Hepatocyte (in vitro differentiated cells): ENCODE measurements at regions not wholly inside any gene's neighbourhood (a gene's known extent, or its start where the extent isn't known, plus 50 kb on each side); places are given as distances from the start of the nearest gene placed in this dataset.
A peak's percentile ranks its signal among the peaks of the same experiment; 100 is the strongest.
"Not testable (repeated sequence)": the region's sequence is repeated elsewhere in the genome, so short reads cannot be mapped to it uniquely, and the experiment has no call there.

Experiments used
- EZH2 ChIP-seq: fragments of 200-600 bp; sonication (generic); IDR thresholded peaks from 2 replicates; pipeline ENCODE4 v1.6.1; 2016; ENCODE audit warnings: antibody characterized with exemption, mild to moderate bottlenecking, borderline replicate concordance
- TF ChIP-seq, protein P1 (sequence below): fragments of 200-600 bp; sonication (generic); IDR thresholded peaks from 2 replicates; pipeline ENCODE4 v1.5.1; 2016; ENCODE audit warnings: antibody characterized with exemption, mild to moderate bottlenecking; ENCODE audit not compliant: poor library complexity

DNA sequence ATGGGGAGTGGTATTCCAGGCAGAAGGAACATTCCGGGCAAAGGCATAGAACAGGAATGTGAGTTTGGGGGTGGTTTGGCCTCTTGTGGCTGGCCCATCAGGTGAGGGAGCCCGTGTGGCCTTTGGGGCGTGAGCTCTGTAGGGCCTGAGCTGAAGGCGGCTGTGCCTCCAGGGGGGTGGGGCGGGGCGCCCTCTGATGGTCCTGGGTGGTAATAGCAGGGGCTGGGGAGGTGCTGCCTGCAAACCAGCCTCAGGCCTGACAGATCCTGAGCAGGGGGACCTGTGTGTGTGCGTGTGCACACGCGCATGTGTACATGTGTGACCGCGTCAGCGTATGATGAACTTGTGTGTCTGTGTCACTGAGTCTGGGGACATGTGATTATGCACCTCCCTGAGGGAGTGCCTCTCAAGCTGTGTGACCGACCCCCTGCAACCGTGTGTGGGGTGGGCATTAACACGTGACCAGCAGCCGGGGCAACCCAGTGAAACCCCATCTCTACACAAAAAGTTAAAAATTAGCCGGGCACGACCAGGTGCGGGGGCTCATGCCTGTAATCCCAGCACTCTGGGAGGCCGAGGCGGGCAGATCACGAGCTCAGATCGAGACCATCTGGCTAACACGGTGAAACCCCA lies 177.1 kb downstream of the TBC1D2B start:
- not testable (repeated sequence) for TF ChIP-seq EZH2
- TF ChIP-seq, protein P1, sequence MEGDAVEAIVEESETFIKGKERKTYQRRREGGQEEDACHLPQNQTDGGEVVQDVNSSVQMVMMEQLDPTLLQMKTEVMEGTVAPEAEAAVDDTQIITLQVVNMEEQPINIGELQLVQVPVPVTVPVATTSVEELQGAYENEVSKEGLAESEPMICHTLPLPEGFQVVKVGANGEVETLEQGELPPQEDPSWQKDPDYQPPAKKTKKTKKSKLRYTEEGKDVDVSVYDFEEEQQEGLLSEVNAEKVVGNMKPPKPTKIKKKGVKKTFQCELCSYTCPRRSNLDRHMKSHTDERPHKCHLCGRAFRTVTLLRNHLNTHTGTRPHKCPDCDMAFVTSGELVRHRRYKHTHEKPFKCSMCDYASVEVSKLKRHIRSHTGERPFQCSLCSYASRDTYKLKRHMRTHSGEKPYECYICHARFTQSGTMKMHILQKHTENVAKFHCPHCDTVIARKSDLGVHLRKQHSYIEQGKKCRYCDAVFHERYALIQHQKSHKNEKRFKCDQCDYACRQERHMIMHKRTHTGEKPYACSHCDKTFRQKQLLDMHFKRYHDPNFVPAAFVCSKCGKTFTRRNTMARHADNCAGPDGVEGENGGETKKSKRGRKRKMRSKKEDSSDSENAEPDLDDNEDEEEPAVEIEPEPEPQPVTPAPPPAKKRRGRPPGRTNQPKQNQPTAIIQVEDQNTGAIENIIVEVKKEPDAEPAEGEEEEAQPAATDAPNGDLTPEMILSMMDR: peak; percentile 45
